Transverse colon (tissue), 4 donors: ENCODE measurements at regions not wholly inside any gene's neighbourhood (a gene's known extent, or its start where the extent isn't known, plus 50 kb on each side); places are given as distances from the start of the nearest gene placed in this dataset.

ENCODE experiments used
- POLR2A ChIP-seq: fragments of 450-650 bp; IDR thresholded peaks from one replicate; pipeline ENCODE4 v1.6.1; 2016; ENCODE audit warnings: antibody characterized with exemption, mild to moderate bottlenecking, moderate library complexity
- POLR2AphosphoS5 ChIP-seq, 3 donors: sonication (generic); formaldehyde crosslinking; IDR thresholded peaks; one replicate each; pipeline ENCODE4 v1.6.1; 2016; ENCODE audit warnings: antibody characterized with exemption in 3 of 3
- TF ChIP-seq, protein P1 (sequence below), 5 experiments: fragments of 200-600 bp in 3 of 5; fragments of 450-650 bp in 2 of 5; sonication (generic) in 3 of 5; IDR thresholded peaks; 1 replicate in 2 of 5; 2 replicates in 3 of 5; pipeline ENCODE4 v1.5.1; 2016 to 2017; ENCODE audit warnings: antibody characterized with exemption in 5 of 5, inconsistent platforms in 3 of 5, mild to moderate bottlenecking in 2 of 5, moderate library complexity in 1 of 5

DNA sequence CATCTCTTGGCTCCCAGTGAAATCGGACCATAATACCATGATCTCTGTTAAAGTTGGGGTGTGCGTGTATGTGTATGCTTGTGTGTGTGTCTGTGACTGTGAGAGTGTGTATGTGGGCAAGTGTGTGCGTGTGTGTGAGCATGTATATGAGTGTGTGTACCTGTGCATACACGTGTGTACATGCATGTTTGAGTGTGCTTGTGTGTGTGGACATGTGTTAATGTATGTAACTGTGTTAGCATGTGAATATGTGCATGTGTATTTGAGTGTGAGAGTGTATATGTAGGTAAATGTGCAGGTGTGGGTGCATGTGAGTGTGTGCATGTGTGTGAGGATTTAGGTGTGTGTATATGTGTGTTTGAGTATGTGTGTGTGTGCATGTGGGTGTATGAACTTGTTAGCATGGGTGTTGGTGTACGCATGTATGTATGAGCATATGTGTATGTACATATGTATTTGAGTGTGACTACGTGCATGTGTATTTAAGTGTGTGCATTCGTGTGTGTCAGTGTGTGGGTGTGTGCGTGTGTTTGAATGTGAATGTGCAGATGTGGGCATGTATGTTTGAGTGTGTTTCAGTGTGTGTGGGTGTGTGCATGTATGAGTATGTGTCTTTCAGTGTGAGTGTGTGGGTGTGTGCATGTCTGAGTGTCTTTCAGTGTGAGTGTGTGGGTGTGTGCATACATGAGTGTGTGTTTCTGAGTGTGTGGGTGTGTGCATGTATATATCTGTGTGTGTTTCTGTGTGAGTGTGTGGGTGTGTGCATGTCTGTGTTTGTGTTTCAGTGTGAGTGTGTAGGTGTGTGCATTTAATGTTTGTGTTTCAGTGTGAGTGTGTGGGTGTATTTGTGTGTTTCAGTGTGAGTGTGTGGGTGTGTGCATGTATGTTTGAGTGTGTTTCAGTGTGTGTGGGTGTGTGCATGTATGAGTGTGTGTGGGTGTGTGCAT, 183.2 kb downstream of the SOX9 start:
- TF ChIP-seq, protein P1, sequence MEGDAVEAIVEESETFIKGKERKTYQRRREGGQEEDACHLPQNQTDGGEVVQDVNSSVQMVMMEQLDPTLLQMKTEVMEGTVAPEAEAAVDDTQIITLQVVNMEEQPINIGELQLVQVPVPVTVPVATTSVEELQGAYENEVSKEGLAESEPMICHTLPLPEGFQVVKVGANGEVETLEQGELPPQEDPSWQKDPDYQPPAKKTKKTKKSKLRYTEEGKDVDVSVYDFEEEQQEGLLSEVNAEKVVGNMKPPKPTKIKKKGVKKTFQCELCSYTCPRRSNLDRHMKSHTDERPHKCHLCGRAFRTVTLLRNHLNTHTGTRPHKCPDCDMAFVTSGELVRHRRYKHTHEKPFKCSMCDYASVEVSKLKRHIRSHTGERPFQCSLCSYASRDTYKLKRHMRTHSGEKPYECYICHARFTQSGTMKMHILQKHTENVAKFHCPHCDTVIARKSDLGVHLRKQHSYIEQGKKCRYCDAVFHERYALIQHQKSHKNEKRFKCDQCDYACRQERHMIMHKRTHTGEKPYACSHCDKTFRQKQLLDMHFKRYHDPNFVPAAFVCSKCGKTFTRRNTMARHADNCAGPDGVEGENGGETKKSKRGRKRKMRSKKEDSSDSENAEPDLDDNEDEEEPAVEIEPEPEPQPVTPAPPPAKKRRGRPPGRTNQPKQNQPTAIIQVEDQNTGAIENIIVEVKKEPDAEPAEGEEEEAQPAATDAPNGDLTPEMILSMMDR (IDR thresholded peaks at IDR 0.05) = no peak
- TF ChIP-seq POLR2A = no peak
- no peak for TF ChIP-seq POLR2AphosphoS5 (IDR thresholded peaks at IDR 0.05)
